ENCODE measurements at regions not wholly inside any gene's neighbourhood (a gene's known extent, or its start where the extent isn't known, plus 50 kb on each side); places are given as distances from the start of the nearest gene placed in this dataset.

DNA sequence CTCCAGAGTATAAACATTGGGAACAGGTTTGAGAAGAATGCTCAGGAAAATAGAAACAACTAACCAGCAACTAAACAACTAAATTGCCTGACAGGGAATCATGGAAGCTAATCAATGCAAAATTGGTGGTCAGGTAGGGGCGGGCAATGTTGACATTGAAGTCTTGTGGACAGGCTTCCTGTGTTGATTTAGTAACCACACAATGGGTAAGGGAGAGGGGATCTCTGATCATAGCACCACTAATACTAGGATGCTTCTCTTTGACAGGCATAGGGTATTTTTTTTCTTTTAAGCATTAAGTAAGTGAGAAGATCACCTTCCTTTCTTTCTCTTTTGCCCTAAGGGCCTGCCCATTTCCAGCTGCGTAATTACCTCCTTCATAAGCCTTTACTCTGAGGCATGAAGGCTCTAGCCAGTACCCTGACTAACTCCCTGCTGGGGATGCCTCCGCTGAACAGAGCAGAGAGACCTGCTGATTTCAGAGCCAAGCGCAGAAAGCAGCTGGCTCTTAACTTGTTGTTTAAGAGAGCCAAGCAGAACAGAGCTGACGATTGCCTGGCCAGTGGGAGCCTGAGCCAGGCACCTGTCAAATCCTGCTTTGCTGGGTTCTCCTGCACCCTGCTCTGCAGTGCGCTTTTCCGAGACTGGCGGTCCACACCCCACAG is 118.7 kb downstream of the BMP2 start:
- peak; percentile 36 for DNase-seq

DNA sequence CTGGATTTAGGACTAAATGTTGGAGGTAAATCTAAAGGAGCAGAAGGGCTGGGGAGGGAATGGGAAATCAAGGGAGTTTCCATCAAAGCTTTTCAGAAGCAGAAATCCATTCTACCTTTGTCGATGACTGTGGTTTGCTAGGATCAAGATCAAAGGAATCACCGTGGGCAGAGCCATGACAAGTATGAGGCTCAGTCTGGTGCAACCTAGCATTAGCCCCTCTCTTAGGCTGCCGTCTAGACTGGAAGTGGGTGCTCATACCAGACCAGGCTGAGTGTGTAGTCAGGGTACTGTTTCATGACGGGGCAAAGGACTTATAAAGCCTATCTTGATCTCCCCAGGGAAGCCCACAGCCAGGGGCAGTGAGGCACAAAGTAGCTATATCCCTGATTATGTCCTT is 120.5 kb downstream of the BMP2 start:
- no peak for DNase-seq

DNA sequence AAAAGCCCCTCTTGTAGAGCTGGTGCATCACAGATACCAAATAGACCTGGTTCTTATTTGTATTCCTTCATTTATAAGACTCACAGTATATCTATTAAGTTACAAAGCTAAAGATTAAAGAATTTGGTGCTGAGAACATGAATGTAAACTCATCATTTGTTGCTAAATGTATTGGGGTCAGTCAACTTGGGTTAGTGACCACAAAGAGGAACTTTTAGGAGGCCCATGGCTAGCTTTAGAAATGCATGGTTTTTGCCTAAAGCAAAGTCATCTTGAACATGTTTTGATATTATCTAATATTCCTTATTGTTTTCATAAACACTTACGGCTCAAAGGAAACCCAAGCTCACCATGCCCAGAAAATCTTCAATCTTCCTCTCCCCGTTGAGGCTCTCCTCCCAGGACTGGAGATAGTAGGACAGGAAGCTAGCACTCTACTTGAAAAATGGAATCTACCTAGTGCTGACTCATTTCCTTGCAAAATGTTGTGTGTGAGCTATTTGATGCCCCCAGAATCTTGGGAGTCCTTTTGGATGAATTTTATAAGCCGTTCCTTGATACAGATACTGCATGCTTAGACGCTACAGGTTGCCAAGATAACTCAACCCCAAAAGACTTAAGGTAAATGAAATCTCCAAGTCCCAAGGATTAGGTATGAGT is 121.4 kb downstream of the BMP2 start:
- DNase-seq: no peak

DNA sequence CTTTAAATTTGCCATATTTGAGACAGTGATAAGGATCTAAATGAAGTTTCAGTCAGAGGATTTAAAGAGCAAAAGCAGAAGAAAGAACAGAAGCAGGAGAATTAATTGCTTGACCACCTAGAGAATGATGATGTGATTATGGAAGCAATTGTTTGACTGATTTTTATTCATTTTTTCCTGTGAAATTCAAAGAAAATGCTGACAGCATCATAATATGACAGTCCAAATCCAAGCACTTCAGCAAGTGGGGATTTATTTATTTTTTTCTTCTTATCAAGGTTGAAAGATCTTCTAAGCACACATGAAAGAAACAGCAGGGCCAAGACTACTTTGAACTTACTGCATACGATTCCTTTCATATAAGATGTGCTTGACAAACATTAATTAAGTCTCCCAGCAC is 125.2 kb downstream of the BMP2 start:
- no peak for DNase-seq

DNA sequence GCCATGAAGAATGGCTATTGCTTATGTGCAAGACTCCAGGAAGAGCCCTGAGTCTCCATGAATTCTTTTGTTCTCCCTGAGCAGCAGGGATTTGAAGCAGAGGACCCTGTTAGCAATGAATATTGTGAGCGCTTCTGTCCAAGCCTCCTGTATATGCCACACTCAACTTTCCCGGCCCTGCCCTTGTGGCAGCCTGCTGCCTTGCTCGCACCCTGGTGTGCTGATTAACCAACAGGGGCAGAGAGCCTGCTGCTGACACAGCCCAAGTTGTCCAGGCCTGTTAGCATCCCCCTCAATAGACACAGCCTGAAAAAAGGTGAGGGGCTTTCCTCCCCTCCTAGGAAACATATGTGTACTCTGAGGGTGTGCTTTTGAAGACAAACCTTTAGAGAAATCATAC is 131.4 kb downstream of the BMP2 start:
- no peak for DNase-seq

DNA sequence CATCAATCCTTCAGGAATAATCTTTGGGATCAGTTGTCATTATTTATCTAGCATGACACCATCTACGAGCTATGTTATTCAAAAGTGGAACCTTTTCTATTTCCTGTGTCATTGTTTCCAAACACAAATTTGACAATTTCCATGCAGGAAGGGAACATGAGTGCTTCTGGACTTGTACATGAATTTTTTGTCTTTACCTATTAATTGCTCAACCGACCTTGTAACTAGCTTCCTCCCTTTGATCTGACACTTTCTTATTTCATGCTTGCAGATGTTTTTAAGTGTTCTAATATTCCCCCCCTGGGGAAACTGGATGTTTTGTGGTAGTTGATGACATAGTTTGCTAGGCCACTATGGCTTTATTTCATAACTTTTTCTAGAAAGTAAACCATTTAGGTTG is 139.4 kb downstream of the BMP2 start:
- DNase-seq: no peak

DNA sequence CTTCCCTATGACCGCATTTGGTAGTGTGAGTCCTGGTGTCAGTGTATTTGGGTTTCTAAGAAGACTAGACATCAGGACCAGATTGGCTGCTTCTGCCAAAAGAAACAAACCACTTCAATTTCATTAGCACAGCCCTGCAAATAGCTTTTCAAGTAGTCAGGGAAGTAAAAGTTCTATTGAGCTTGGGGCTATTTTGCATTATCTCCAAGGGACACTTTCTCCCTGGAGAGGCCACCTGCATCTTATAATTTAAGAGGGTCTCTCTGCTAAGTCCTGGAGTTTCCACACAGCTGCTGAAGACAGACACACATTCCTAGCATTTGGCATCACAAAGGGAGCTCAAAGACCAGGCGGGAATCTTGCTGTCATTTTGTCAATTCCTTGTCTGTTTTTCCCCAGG is 141.2 kb downstream of the BMP2 start:
- DNase-seq: no peak

DNA sequence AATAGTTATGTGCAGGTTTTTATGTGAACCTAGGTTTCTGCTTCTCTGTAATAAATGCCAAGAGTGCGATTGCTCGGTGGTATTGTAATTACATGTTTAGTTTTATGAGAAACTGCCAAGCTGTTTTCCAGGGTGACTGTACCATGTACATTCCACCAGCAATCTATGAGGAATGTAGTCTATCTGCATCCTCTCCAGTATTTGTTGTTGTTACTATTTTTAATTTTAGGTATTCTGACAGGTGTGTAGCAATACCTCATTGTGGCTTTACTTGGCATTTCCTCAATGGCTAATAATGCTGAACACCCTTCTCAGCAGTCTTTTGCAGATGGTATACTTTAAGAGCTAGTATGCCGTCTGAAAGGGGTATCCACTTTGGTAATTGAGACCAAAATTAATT is 142.1 kb downstream of the BMP2 start:
- no peak for DNase-seq

DNA sequence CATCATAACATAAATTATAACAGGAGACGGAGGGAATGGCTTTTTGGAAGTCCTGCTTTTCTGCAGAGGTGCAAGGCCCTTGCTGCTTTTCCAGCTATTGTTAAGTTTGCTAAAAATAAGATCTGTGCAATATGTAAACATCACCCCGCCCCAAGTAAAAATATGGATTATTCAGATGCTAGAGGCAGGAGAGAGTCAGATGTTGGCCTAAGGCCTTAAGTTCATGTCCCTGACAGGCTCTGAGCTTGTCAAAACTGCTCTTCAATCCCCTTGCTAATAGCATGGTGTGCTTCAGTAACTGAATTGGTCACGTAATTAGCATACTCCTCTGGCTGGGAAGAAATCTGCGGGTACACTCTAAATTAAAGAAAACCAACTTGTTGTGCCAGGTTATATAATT is 147.5 kb downstream of the BMP2 start:
- no peak for DNase-seq

DNA sequence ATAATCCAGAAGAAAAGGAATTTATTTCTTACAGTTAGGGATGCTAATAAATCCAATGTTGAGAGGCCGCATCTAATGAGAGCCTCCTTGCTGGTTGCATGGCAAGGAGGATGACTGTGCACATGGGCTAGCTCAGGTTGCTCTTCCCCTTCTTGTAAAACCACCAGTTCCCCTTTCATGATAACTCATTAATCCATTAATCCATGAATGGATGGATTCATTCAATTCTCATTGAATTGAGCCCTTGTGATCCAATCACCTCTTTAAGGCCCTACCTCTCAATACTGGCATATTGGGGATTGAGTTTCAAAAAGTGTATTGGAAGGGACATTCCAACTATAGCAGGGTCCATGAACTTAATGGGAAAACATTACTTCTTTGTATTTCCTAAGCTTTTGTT is 149.5 kb downstream of the BMP2 start:
- no peak for DNase-seq

DNA sequence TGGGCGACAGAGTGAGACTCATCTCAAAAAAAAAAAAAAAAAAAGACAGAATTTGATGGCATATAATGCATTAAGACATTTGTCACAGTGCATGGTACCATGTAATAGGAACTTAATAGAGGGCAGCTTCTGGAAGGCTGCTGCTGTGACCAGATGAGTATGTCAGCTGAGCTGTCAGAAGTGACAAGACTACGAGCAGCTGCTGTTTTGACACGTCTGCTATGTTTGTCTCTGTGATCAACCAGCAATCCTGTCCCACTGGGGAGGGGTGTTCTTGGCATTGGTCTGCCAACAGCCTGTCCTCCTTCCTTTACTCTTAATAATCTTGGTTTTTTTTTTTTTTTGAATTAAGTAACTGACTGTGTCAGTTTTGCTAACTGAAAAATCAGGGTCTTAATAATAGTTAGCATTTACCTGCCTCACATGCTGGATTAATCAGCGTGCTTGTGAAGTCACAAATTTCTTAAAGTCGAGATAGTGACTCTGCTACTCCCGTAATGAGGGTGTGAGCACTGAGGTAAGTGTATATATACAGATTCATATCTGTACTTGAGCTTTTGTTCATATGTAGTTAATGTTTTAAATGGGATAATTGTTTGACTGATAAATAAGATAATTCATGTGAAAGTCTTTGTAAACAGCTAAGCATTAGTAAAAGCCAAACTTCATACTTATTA is 152.4 kb downstream of the BMP2 start:
- no peak for DNase-seq

DNA sequence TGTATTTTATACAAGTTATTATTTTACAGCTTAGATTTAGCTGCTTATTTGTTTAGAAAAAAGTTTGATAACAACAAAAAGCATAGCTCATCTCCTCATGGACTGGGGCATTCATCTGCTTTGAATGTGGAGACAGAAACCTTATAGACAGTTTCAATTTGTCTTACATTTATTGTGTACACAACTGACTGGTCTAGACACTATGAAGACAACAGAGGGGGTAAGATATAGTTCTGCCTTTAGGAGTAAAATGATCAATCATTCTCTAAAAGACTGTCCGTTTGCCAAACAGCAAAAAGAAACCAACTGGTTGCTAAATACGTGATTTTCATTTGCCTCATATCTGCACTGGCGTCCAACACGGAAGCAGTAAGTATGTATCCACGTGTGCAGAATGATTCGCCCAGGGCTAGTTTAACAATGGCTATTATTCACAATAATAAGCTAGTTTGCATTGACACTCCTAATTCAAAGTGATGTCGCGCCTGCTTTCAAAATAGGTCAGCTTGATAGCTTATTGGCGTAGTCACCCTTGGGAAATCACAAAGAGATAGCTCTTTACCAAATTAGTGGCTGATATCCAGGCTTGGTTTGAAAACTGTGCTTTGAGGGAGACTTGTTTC is 153.6 kb downstream of the BMP2 start:
- no peak for DNase-seq

DNA sequence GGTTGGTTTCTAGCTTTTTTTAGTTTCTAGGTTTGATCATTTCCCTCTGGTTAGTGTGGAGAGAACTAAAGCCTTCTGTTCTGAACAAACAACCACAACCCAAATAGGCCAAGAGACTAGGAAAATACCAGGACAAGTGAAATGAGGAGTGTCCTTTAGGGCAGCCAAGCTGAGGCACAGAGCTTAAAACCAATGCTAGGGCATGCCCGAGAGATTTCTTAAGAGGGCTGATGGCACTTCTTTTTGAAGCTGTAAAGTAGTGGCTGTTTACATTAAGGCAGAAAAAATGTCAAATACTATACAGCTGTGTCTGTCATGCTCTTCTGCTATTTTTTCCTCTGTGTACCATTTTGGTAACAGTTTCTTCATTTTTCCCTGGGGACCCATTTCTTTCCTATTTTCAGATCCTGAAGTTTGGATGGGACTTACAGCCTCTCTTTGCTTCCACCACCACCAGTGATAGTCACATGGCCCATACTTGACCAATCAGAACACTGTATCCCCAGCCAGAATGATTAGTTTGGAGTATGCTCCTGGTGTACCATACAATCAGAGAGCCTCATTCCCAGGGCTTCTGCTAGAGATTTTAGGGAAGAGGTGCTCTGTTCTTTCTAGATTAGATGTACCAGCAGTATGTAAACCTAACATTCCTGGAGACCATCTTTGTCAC is 154.4 kb downstream of the BMP2 start:
- DNase-seq: no peak

DNA sequence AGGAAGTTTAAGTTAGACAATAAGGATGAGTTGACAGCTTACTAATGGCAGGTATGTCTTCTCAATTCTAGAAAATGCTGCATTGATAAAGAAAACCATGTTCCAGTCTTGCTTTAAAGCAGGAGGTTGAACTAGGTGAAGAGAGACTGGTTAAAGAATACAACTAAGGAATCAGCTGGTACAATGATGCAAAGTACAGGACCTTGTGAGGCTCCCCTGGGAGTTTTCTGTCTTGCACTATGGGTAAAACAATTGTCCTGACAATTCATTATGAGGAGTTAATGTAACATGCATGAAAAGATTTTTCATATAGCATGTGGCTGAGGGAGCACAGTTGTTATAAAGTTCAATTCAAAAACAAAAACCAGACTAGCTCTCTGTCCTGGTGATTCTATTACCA is 157.2 kb downstream of the BMP2 start:
- DNase-seq: no peak

DNA sequence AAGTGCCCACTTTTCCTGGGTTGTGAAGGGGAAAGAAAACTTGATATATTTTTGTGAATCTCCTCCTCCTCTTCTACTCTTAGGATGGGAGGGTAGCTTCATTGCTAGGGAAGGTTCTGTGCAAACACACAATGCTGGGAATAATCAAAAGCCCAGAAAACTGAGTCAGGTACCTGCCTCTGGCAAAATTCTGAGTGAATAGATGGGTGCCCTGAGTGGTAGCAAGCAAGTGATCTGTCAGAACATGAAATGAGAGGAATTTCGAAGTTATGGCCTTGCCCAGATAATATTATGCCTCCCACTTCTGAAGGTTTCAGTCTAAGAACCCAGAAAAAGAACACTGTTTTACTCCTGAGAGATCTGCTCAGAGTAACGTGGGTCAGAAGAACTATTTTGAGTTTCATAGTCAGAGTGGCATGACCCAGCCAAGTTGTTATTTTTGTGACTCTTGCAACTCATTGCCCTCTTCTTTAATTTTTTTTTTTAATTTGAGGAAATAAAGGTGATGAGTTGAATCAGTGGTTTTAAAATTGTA is 158.3 kb downstream of the BMP2 start:
- no peak for DNase-seq

DNA sequence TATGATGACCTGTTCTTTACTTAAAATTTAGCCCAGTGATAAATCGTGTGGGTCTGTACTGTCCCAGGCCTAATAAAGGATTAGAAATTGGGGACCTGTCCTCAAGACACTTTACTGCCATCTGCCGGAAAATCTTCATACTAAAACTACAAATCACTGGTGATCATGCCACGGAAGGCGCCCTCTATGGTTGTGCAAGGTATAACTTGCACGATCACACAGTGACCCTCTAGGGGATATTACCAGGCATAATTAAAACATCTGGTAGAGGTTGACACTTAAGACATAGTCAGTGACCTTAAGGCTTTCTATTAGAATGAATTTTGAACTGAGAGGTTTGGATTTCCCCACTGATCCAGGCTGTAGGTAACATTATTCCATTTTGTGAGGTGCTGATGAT is 172.6 kb downstream of the BMP2 start:
- no peak for DNase-seq

DNA sequence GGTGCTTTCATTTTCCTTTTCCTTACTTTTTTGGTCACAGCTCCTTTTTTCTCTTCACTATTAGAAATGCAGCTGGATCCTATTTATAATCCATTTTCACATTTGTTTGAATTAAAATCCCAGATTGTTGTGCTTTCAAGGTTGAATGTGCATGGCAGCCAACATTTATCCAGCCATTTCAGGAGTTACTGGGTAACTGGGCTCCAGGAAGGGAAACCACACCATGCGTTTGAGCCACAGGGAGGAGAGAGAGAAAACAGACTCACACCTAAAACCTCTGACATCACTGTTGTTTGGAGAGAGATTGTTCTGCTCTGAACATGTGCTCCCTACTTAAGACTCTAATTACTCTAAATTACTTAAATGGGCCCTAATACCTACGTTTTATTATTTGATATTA is 173.4 kb downstream of the BMP2 start:
- no peak for DNase-seq

DNA sequence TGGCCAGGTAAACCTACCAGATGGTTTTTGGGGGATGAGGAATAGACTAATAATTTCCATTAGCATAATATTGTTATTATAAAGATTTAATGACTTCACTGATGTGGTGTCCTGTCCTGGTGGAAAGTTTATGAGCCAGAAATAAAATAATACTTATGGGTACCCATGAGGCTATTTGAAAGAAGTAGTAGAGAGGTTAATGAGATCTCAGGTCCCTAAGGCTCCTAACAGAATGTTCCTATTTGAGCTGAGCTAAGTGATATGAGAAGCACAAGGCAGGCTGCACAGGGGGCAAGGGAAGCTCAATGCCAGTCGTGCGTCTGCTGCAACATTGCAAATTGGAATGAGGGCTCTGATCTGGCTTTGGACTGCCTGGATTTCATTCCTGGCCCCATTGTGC is 174.1 kb downstream of the BMP2 start:
- no peak for DNase-seq

DNA sequence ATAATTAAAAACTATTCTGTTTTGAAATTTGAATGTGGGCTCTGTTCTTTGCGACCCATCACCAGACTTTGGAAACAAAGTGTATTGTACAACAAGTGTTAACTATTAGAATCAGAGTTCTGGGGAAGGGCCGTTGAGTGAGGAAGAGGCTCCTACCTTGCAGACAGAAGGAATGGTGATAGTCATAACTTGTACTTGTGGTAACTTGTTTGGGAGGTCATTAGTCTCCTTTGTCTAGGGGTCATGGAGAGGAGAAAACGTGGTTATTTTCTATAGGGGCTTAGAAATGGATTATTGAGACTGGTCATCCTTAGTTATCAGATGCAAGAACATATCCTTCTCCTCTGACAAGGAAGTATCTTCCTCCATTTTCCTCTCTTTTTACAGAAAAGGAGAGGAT is 174.8 kb downstream of the BMP2 start:
- DNase-seq: no peak

DNA sequence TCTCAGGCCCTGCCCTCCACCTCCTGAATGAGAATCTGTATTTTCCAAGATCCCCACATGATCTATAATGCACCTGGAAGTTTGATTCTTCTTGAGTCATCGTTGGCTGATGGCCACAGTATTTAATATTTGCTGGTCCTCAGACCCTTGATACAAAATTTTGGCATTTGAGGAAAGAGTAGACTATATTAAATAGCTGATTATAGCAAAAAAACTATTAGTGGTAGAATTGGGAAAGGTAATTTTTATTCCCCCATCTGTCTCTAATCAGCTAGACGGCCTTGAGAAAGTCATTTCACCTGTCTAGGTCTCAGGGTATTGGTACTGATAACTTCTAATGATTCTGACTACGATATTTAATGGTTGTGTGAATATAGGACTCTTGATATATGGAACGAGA is 176.8 kb downstream of the BMP2 start:
- DNase-seq: no peak

DNA sequence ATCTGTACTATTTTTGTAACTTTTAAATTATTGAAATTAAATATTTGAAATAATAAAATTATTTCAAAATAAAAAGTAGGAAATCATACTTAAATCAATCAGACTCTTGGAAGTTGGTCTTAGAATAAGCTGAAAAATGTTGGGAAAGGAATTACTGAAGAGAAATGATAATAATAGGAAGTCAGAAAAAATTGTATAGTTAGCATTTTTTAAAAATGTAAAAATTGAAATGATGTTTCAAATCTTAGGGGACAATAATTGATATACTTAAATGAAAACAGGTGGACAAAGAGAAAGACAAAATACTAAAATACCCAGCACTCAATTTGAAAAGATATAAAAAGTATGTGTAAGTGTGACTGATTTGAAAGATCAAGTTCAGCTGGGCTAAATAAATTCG is 186.1 kb downstream of the BMP2 start:
- no peak for DNase-seq

DNA sequence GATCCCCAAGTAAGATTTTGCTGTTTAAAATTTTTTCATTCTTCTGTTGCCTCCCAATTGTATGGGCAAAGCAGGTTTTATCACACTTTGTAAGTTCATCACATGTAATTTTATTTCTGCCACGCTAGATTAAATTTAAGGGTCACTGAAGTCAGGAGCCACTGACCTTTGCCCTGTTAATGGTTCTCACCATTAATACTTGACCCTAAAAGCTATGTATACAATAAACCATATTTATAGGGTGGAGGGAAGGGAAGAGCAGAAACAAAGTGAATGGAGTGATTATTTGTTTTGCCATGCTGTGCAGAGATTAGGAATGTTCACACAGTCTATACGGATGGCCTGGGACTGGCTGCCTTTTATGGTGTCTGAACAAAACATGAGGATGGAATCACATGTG is 186.7 kb downstream of the BMP2 start:
- no peak for DNase-seq

DNA sequence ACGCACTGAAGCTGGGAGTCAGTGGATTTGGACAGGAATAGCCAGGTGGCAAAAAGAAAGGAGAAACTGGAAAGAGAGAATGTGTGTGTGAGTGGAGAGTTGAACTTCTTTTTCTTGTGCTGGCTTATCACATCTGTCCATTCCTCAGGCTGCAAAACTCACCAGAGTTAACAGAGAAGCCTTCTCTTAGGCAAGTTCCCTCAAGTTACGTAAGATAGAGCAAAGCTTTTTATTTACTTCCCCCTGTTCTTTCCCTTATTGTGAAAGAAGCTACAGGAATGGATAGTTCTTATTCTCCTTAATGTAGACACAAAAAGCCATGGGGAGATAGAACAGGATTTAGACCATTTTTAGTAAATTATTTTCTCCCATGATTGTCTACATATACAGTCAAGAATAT is 188.6 kb downstream of the BMP2 start:
- no peak for DNase-seq
